ENCODE measurements at regions not wholly inside any gene's neighbourhood (a gene's known extent, or its start where the extent isn't known, plus 50 kb on each side); places are given as distances from the start of the nearest gene placed in this dataset.

GRCh38 chr10:10508211-10508610 is 509.5 kb upstream of the CELF2 start:
- Mint-ChIP-seq H3K4me1 (no peaks in the 10 kb centered on the region), H3K27ac (no peak overlapping the region), H3K36me3 (ENCODE audit: low read depth) (no peaks in the 10 kb centered on the region), H3K4me3 (no peak overlapping the region), H3K9me3 (ENCODE audit: low read depth) (no peaks in the 10 kb centered on the region), H3K27me3 (peaks cover 29% of the 10 kb centered on the region)
- no peak for DNase-seq
- POLR2A ChIA-PET = no interaction called here
- CTCF ChIA-PET = interaction anchor here (1.4 kb wide), 1 partner anchor 13 kb away, joined by 3 read pairs; no protein-coding TSS in a partner anchor
- no peak for ATAC-seq
- intact Hi-C loops (cut with DNase I, micrococcal nuclease) = no loop called here

- ChIA-PET POLR2A (no interaction called here), CTCF (interaction anchor here (0.9 kb wide), 1 partner anchor 11 kb away, joined by 3 read pairs; no protein-coding TSS in a partner anchor)
- Mint-ChIP-seq H3K36me3 (ENCODE audit: low read depth) (no peaks in the 10 kb centered on the region), H3K27me3 (peaks cover 22% of the 10 kb centered on the region), H3K27ac (no peak overlapping the region), H3K4me3 (no peak overlapping the region), H3K9me3 (ENCODE audit: low read depth) (no peaks in the 10 kb centered on the region), H3K4me1 (no peaks in the 10 kb centered on the region)
- intact Hi-C loops (cut with DNase I, micrococcal nuclease) = no loop called here
- ATAC-seq = no peak
- DNase-seq = no peak
Observed at GRCh38 chr10:10510179-10510578, 507.5 kb upstream of the CELF2 start.

- DNase-seq (no peak), ATAC-seq (no peak)
- POLR2A ChIA-PET = interaction anchor here (0.8 kb wide), 1 partner anchor 74 kb away, joined by 3 read pairs; no protein-coding TSS in a partner anchor
- intact Hi-C loops (cut with DNase I, micrococcal nuclease) = no loop called here
- Mint-ChIP-seq H3K27me3 (peaks cover 14% of the 10 kb centered on the region), H3K4me3 (no peak overlapping the region), H3K4me1 (no peaks in the 10 kb centered on the region), H3K27ac (no peak overlapping the region), H3K9me3 (ENCODE audit: low read depth) (no peaks in the 10 kb centered on the region), H3K36me3 (ENCODE audit: low read depth) (no peaks in the 10 kb centered on the region)
- CTCF ChIA-PET = no interaction called here
Observed at GRCh38 chr10:10513067-10513466, 504.6 kb upstream of the CELF2 start.

GRCh38 chr10:10513898-10514297 is 503.8 kb upstream of the CELF2 start:
- intact Hi-C loops (cut with DNase I, micrococcal nuclease) = no loop called here
- peaks cover 14% of the 10 kb centered on the region for H3K27me3 Mint-ChIP-seq
- no peaks in the 10 kb centered on the region for H3K9me3 Mint-ChIP-seq (ENCODE audit: low read depth)
- no peaks in the 10 kb centered on the region for H3K4me1 Mint-ChIP-seq
- POLR2A ChIA-PET = no interaction called here
- no peak for DNase-seq
- CTCF ChIA-PET = interaction anchor here (0.9 to 1.0 kb wide), 2 partner anchors 10 to 16 kb away, joined by 3 to 4 read pairs; no protein-coding TSS in a partner anchor
- no peaks in the 10 kb centered on the region for H3K36me3 Mint-ChIP-seq (ENCODE audit: low read depth)
- no peak overlapping the region for H3K27ac Mint-ChIP-seq
- ATAC-seq = no peak
- H3K4me3 Mint-ChIP-seq = no peak overlapping the region

GRCh38 chr10:10514797-10515196 is 502.9 kb upstream of the CELF2 start:
- no peaks in the 10 kb centered on the region for H3K36me3 Mint-ChIP-seq (ENCODE audit: low read depth)
- peaks cover 15% of the 10 kb centered on the region for H3K27me3 Mint-ChIP-seq
- intact Hi-C loops (cut with DNase I, micrococcal nuclease) = no loop called here
- H3K27ac Mint-ChIP-seq = no peak overlapping the region
- ChIA-PET CTCF (interaction anchor here (0.8 to 1.1 kb wide), 4 partner anchors 9 to 19 kb away, joined by 3 to 4 read pairs (median 4); no protein-coding TSS in a partner anchor), POLR2A (no interaction called here)
- H3K4me3 Mint-ChIP-seq = no peak overlapping the region
- no peak for ATAC-seq
- no peaks in the 10 kb centered on the region for H3K9me3 Mint-ChIP-seq (ENCODE audit: low read depth)
- DNase-seq = no peak
- peaks cover 2% of the 10 kb centered on the region for H3K4me1 Mint-ChIP-seq

GRCh38 chr10:10515479-10516204 is 502.0 kb upstream of the CELF2 start:
- Mint-ChIP-seq H3K4me3 (no peak overlapping the region), H3K4me1 (peaks cover 10% of the 10 kb centered on the region), H3K9me3 (ENCODE audit: low read depth) (no peaks in the 10 kb centered on the region), H3K27me3 (peaks cover 15% of the 10 kb centered on the region), H3K27ac (no peak overlapping the region), H3K36me3 (ENCODE audit: low read depth) (no peaks in the 10 kb centered on the region)
- ATAC-seq (no peak), DNase-seq (no peak)
- intact Hi-C loops (cut with DNase I, micrococcal nuclease) = no loop called here
- CTCF ChIA-PET = interaction anchor here (0.6 to 1.1 kb wide), 3 partner anchors 9 to 20 kb away, joined by 3 to 4 read pairs (median 3); no protein-coding TSS in a partner anchor
- POLR2A ChIA-PET = no interaction called here

GRCh38 chr10:10516346-10517130 is 501.1 kb upstream of the CELF2 start:
- ATAC-seq (no peak), DNase-seq (no peak)
- POLR2A ChIA-PET = no interaction called here
- peaks cover 18% of the 10 kb centered on the region for H3K4me1 Mint-ChIP-seq
- no peak overlapping the region for H3K27ac Mint-ChIP-seq
- H3K4me3 Mint-ChIP-seq = no peak overlapping the region
- no peaks in the 10 kb centered on the region for H3K9me3 Mint-ChIP-seq (ENCODE audit: low read depth)
- H3K36me3 Mint-ChIP-seq (ENCODE audit: low read depth) = no peaks in the 10 kb centered on the region
- intact Hi-C loops (cut with DNase I, micrococcal nuclease) = no loop called here
- CTCF ChIA-PET = no interaction called here
- H3K27me3 Mint-ChIP-seq = peaks cover 13% of the 10 kb centered on the region

GRCh38 chr10:10517866-10518265 is 499.8 kb upstream of the CELF2 start:
- CTCF ChIA-PET = interaction anchor here (0.6 to 1.4 kb wide), 2 partner anchors 10 to 62 kb away, joined by 3 to 4 read pairs; no protein-coding TSS in a partner anchor

GRCh38 chr10:10519674-10520073 is 498.0 kb upstream of the CELF2 start:
- POLR2A ChIA-PET = no interaction called here
- peaks cover 16% of the 10 kb centered on the region for H3K27me3 Mint-ChIP-seq
- H3K4me3 Mint-ChIP-seq = no peak overlapping the region

More at GRCh38 chr10:10517866-10518265, 499.8 kb upstream of the CELF2 start:
- intact Hi-C loops (cut with DNase I, micrococcal nuclease) = no loop called here
- Mint-ChIP-seq H3K4me3 (no peak overlapping the region), H3K9me3 (ENCODE audit: low read depth) (no peaks in the 10 kb centered on the region), H3K4me1 (peaks cover 18% of the 10 kb centered on the region), H3K27ac (no peak overlapping the region), H3K36me3 (ENCODE audit: low read depth) (no peaks in the 10 kb centered on the region), H3K27me3 (peaks cover 17% of the 10 kb centered on the region)
- POLR2A ChIA-PET = no interaction called here
- ATAC-seq = no peak
- no peak for DNase-seq

GRCh38 chr10:10520491-10521385 is 496.9 kb upstream of the CELF2 start:
- POLR2A ChIA-PET = interaction anchor here (0.6 to 0.7 kb wide), 2 partner anchors 653 to 758 kb away, joined by 3 read pairs; no protein-coding TSS in a partner anchor
- H3K4me1 Mint-ChIP-seq = peaks cover 18% of the 10 kb centered on the region
- intact Hi-C loops (cut with DNase I, micrococcal nuclease) = loop anchor here in 1 of 2 experiments (1.0 to 2.0 kb wide), 2 partner anchors 69 to 102 kb away; no protein-coding TSS in a partner anchor
- CTCF ChIA-PET = interaction anchor here (0.7 to 1.6 kb wide), 5 partner anchors 8 to 716 kb away, joined by 3 to 4 read pairs (median 3); no protein-coding TSS in a partner anchor
- H3K36me3 Mint-ChIP-seq (ENCODE audit: low read depth) = no peaks in the 10 kb centered on the region
- peak; percentile 88 for ATAC-seq
- H3K27me3 Mint-ChIP-seq = peaks cover 16% of the 10 kb centered on the region
- no peak overlapping the region for H3K4me3 Mint-ChIP-seq
- H3K27ac Mint-ChIP-seq = peak overlapping the region; percentile 67
- DNase-seq = peak; percentile 32
- H3K9me3 Mint-ChIP-seq (ENCODE audit: low read depth) = no peaks in the 10 kb centered on the region

More at GRCh38 chr10:10519674-10520073, 498.0 kb upstream of the CELF2 start:
- Mint-ChIP-seq H3K27ac (no peak overlapping the region), H3K9me3 (ENCODE audit: low read depth) (no peaks in the 10 kb centered on the region), H3K36me3 (ENCODE audit: low read depth) (no peaks in the 10 kb centered on the region), H3K4me1 (peaks cover 18% of the 10 kb centered on the region)
- CTCF ChIA-PET = no interaction called here
- ATAC-seq (no peak), DNase-seq (no peak)
- intact Hi-C loops (cut with DNase I, micrococcal nuclease) = loop anchor here in 1 of 2 experiments (2.0 kb wide), 1 partner anchor 101 kb away; no protein-coding TSS in a partner anchor

GRCh38 chr10:10526846-10527245 is 490.8 kb upstream of the CELF2 start:
- ChIA-PET CTCF (interaction anchor here (0.6 kb wide), 1 partner anchor 832 kb away, joined by 3 read pairs; no protein-coding TSS in a partner anchor), POLR2A (no interaction called here)
- Mint-ChIP-seq H3K27me3 (peaks cover 7% of the 10 kb centered on the region), H3K4me3 (no peak overlapping the region), H3K9me3 (ENCODE audit: low read depth) (no peaks in the 10 kb centered on the region), H3K36me3 (ENCODE audit: low read depth) (no peaks in the 10 kb centered on the region), H3K27ac (no peak overlapping the region), H3K4me1 (no peaks in the 10 kb centered on the region)
- intact Hi-C loops (cut with DNase I, micrococcal nuclease) = no loop called here
- ATAC-seq (no peak), DNase-seq (no peak)
